Stimulated activated naive CD8-positive, alpha-beta T cell treated with anti-CD3 and anti-CD28 coated beads, Interleukin-15, amount 100 ng/mL, for 72 hours (primary cell): ENCODE measurements at regions not wholly inside any gene's neighbourhood (a gene's known extent, or its start where the extent isn't known, plus 50 kb on each side); places are given as distances from the start of the nearest gene placed in this dataset.

Experiments used
- ATAC-seq: fragments of 150-1000 bp; cut with Tn5 transposase; 2 replicates; pipeline ENCODE4 v1.10.0; 2021; ENCODE audit warnings: mild to moderate bottlenecking, moderate library complexity
- DNase-seq, 2 donors: peaks; one replicate each; pipeline ENCODE4 v3.0.0; 2021 to 2022
- H3K27ac Mint-ChIP-seq, 2 donors: one replicate each; pipeline ENCODE4 v1.8.0; 2022; ENCODE audit warnings: mild to moderate bottlenecking in 2 of 2, mixed read lengths in 2 of 2, moderate library complexity in 2 of 2
- H3K27me3 Mint-ChIP-seq: one replicate; pipeline ENCODE4 v1.8.0; 2022; ENCODE audit warnings: mixed read lengths
- H3K4me1 Mint-ChIP-seq: one replicate; pipeline ENCODE4 v1.8.0; 2022; ENCODE audit warnings: mild to moderate bottlenecking, mixed read lengths
- H3K4me3 Mint-ChIP-seq, 2 donors: one replicate each; pipeline ENCODE4 v1.8.0; 2022; ENCODE audit warnings: mild to moderate bottlenecking in 2 of 2, mixed read lengths in 2 of 2, moderate library complexity in 1 of 2
- H3K9me3 Mint-ChIP-seq, 2 donors: one replicate each; pipeline ENCODE4 v1.8.0; 2022; ENCODE audit warnings: mixed read lengths in 2 of 2

DNA sequence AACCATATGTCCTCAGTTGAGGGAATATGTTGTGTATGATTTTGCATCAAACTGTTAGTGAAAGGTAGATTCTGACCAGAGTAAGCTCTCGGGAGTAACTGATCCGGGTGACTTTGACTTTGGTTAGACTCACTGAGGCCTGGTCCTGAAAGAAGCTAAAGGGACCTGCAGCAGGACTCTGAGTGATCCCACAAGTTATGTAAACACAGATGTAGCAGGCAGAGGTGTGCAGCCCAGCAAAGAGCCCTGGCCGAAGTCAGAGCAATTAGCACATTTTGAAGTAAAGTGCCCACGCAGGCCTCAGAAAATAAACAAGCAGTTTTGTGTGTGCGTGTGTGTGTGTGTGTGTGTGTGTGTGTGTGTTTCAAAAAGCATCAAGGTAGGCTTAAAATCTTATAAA, 245.6 kb upstream of the FERD3L start:
- Mint-ChIP-seq H3K27ac (no peak overlapping the region), H3K9me3 (peaks cover 7 to 8% of the 10 kb centered on the region in 2 donors), H3K4me3 (no peak overlapping the region), H3K4me1 (no peaks in the 10 kb centered on the region), H3K27me3 (no peaks in the 10 kb centered on the region)
- DNase-seq (no peak), ATAC-seq (no peak)

- ATAC-seq (no peak), DNase-seq (no peak)
- H3K9me3 Mint-ChIP-seq: no peaks in the 10 kb centered on the region
- H3K4me1 Mint-ChIP-seq: no peaks in the 10 kb centered on the region
- H3K27ac Mint-ChIP-seq: no peak overlapping the region
- H3K4me3 Mint-ChIP-seq: no peak overlapping the region
- no peaks in the 10 kb centered on the region for H3K27me3 Mint-ChIP-seq
These were observed 236.1 kb upstream of the FERD3L start for GRCh38 chr7:19381321-19381720.

- Mint-ChIP-seq H3K27ac (no peak overlapping the region), H3K4me1 (no peaks in the 10 kb centered on the region), H3K4me3 (no peak overlapping the region), H3K9me3 (no peaks in the 10 kb centered on the region), H3K27me3 (no peaks in the 10 kb centered on the region)
- no peak for ATAC-seq
- DNase-seq: no peak
These were observed 233.1 kb upstream of the FERD3L start for GRCh38 chr7:19378345-19378714.

DNA sequence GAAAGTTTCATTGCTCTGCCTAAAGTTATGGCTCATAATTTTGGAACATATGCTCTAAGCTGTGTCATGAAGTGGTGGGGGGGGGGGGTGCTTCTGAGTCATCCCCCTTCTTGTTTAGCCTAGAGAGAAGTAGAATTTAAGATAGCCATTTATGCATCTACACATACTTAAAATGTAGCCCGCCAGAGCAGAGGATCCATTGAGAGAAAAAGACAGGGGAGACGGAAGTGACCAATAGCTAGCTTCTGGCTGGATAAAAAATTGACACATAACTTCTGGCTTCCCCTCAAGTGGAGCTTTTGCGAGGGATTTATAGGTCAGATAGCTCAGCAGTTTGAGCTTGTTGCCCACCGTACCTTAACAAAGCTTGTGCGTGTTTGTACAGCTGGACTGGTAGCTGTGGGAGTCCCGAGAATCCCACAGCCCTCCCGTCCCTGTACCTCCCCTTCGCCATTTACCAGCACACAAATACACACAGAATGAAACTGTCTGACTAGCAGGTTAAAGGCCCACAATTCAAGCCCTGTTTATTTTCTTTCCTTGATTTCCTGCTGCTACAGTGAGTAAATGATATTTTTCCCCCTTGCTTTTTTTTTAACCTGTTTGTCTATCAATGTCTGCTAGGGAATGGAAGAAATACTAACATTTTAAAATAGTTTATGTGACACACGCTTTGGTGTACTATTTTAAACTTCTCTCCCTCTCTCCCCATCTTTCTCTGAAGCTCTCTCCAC, 232.6 kb upstream of the FERD3L start:
- no peak for ATAC-seq
- no peaks in the 10 kb centered on the region for H3K9me3 Mint-ChIP-seq
- no peaks in the 10 kb centered on the region for H3K27me3 Mint-ChIP-seq
- H3K4me3 Mint-ChIP-seq: no peak overlapping the region
- H3K4me1 Mint-ChIP-seq: no peaks in the 10 kb centered on the region
- no peak for DNase-seq
- no peak overlapping the region for H3K27ac Mint-ChIP-seq

DNA sequence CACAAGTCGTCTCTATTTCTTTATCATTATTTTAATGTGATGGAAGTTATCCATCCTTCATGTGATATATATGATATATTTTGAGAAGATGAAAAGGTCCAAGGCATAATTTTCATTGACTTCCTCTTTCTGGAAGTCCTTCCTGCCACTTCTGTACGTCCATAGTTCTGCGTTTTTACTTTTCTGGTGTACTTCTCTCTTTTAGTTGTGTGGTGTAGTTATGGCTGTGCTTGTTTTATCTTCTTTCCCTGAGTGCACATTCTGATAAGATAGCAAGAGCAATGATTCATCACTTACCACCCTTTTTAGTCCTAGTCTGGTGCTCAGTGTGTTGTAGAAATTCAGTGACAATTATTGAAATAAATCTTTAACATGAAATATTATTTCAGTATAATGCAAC, 231.3 kb upstream of the FERD3L start:
- no peaks in the 10 kb centered on the region for H3K4me1 Mint-ChIP-seq
- no peak overlapping the region for H3K27ac Mint-ChIP-seq
- H3K27me3 Mint-ChIP-seq: no peaks in the 10 kb centered on the region
- no peak overlapping the region for H3K4me3 Mint-ChIP-seq
- DNase-seq: no peak
- no peak for ATAC-seq
- H3K9me3 Mint-ChIP-seq: no peaks in the 10 kb centered on the region

GRCh38 chr7:19375976-19376375, 230.8 kb upstream of the FERD3L start:
- DNase-seq (no peak), ATAC-seq (no peak)
- Mint-ChIP-seq H3K4me3 (no peak overlapping the region), H3K27ac (no peak overlapping the region), H3K4me1 (no peaks in the 10 kb centered on the region), H3K27me3 (no peaks in the 10 kb centered on the region), H3K9me3 (no peaks in the 10 kb centered on the region)

GRCh38 chr7:19373334-19373733, 228.1 kb upstream of the FERD3L start:
- Mint-ChIP-seq H3K27ac (no peak overlapping the region), H3K9me3 (no peaks in the 10 kb centered on the region), H3K4me3 (no peak overlapping the region), H3K4me1 (no peaks in the 10 kb centered on the region), H3K27me3 (no peaks in the 10 kb centered on the region)
- DNase-seq: no peak
- no peak for ATAC-seq

DNA sequence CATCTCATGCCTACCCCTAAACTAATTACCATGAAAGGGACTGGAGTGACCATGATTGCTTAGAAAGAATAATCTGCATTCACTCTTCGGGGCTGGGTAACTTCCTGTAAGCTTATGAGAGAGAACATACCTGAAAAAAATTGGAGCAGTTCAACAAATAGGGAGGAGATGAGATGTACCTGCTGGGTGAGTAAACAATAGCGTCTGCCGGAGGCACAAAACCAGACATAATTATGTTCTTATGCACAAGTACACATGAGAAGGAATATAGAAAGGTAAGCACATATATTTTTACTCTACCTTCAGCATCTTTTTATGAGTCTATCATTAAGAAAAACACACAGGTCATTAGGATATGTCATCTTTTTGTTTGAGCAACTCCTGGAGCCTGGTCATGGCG, 224.6 kb upstream of the FERD3L start:
- Mint-ChIP-seq H3K4me3 (no peak overlapping the region), H3K27ac (no peak overlapping the region), H3K9me3 (no peaks in the 10 kb centered on the region), H3K27me3 (no peaks in the 10 kb centered on the region), H3K4me1 (no peaks in the 10 kb centered on the region)
- ATAC-seq (no peak), DNase-seq (no peak)

DNA sequence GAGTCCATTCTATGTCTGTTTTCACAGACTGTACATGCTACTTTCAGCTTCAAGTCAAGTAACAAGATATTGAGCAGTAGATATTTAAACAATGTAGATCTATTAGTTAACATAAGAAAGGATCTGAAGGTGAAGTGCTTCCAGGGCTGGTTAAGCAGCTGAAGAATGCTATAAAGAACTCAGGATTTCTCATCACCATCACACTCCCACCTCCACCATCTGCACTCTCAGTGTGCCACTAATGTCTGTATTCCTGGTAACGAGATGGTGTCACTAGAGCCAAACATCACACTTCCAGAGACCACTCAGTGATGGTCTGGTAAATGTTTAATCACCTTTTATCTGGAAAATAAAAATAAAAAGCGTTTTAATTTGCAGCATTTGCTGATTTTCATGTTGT, 224.0 kb upstream of the FERD3L start:
- no peaks in the 10 kb centered on the region for H3K27me3 Mint-ChIP-seq
- H3K4me1 Mint-ChIP-seq: no peaks in the 10 kb centered on the region

DNA sequence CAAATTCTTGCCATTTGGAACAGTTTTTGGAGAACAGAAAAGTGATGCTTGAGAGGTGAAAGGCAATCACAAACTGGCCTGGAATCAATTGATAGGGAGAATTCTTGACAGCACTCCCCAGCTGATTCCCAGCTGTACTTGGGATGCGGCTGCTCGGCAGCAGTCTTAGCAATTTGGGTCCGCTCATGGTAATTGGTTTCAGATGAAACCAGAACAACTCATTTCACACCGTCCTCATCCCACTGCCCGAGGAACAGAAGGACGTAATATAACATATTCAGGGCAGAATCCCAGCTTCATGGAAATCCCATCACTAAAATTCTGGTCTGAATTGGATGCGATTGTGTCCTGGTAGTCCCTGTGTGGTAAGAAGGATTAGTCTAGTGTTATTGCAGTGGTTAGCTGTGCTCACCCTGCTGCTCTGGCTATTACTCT, 223.3 kb upstream of the FERD3L start:
- no peak for ATAC-seq
- Mint-ChIP-seq H3K4me1 (no peaks in the 10 kb centered on the region), H3K27me3 (no peaks in the 10 kb centered on the region), H3K4me3 (no peak overlapping the region), H3K9me3 (no peaks in the 10 kb centered on the region), H3K27ac (no peak overlapping the region)
- no peak for DNase-seq

More for the DNA sequence above, 224.0 kb upstream of the FERD3L start:
- DNase-seq (no peak), ATAC-seq (no peak)
- Mint-ChIP-seq H3K9me3 (no peaks in the 10 kb centered on the region), H3K27ac (no peak overlapping the region), H3K4me3 (no peak overlapping the region)

DNA sequence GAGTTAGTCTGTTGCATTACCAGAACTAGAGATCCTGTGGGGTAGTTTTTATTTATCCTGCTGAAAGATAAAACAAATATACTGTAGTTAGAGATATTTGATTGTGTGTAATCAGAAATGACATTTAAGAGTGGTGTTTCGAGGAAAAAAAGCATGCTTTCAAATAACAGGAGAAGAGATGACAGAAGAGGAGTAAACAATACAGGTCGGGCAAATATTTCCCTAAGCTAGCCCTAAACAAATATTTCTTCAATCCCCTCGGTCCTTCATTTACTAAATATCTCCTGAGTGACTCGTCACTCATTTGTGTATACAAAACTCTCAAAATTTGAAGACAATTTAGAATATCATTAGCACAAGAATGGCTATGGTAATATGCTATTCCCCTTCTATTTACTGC, 219.7 kb upstream of the FERD3L start:
- Mint-ChIP-seq H3K27me3 (no peaks in the 10 kb centered on the region), H3K9me3 (no peaks in the 10 kb centered on the region), H3K27ac (no peak overlapping the region), H3K4me3 (no peak overlapping the region), H3K4me1 (no peaks in the 10 kb centered on the region)
- no peak for ATAC-seq
- no peak for DNase-seq

DNA sequence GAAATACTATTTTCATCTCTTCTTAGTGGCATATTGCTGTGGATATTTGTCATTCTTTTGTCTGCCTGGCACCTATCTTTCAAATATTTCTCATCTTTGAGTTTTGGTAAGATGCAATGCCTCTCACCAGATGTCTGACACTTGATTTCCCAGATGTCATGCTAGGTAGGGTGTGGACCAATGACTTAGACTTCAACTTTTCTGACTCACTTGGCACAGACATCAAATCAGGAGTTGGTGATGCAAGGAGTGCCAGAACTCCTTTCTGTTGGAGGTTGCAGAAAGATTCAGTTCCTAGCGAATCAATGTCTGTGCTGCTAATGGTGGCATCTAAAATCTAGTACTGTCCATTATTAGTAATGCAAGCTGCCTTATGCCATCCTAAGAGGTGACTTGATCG, 216.9 kb upstream of the FERD3L start:
- Mint-ChIP-seq H3K27me3 (no peaks in the 10 kb centered on the region), H3K4me3 (no peak overlapping the region), H3K4me1 (no peaks in the 10 kb centered on the region), H3K9me3 (no peaks in the 10 kb centered on the region), H3K27ac (no peak overlapping the region)
- no peak for ATAC-seq
- no peak for DNase-seq

GRCh38 chr7:19353180-19353579, 208.0 kb upstream of the FERD3L start:
- ATAC-seq (no peak), DNase-seq (no peak)
- Mint-ChIP-seq H3K4me1 (no peaks in the 10 kb centered on the region), H3K27me3 (no peaks in the 10 kb centered on the region), H3K27ac (no peak overlapping the region), H3K9me3 (peaks cover 0 to 4% of the 10 kb centered on the region in 2 donors), H3K4me3 (no peak overlapping the region)

GRCh38 chr7:19352305-19352695, 207.1 kb upstream of the FERD3L start:
- H3K9me3 Mint-ChIP-seq: peaks cover 0 to 4% of the 10 kb centered on the region in 2 donors
- H3K4me3 Mint-ChIP-seq: no peak overlapping the region
- H3K27me3 Mint-ChIP-seq: no peaks in the 10 kb centered on the region

GRCh38 chr7:19351341-19352304, 206.4 kb upstream of the FERD3L start:
- ATAC-seq (no peak), DNase-seq (no peak)
- peaks cover 0 to 4% of the 10 kb centered on the region in 2 donors for H3K9me3 Mint-ChIP-seq
- H3K4me3 Mint-ChIP-seq: no peak overlapping the region
- no peaks in the 10 kb centered on the region for H3K4me1 Mint-ChIP-seq
- H3K27ac Mint-ChIP-seq: no peak overlapping the region
- H3K27me3 Mint-ChIP-seq: no peaks in the 10 kb centered on the region

More at GRCh38 chr7:19352305-19352695, 207.1 kb upstream of the FERD3L start:
- Mint-ChIP-seq H3K27ac (no peak overlapping the region), H3K4me1 (no peaks in the 10 kb centered on the region)
- ATAC-seq: no peak
- DNase-seq: no peak

DNA sequence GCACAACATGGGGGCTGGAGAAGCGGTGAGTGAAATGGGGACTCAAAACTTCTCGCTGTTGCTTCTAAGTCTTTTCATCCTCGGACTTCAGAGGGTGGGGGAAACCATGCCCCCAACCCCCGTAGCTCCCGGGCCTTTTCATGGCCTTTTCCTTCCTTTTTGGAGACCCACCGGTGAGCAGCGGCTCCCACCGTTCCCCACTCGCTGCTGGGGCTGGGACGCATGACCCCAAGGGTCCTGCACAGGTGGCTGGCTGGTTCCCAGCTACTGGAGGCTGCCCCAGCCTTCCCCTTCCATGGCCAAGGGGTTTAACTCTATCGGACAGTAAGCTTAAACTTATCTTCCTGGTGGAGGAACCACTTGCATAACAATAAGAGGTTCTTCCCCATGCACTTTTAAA, 194.3 kb upstream of the FERD3L start:
- Mint-ChIP-seq H3K9me3 (no peaks in the 10 kb centered on the region), H3K4me3 (no peak overlapping the region), H3K27me3 (no peaks in the 10 kb centered on the region), H3K27ac (no peak overlapping the region), H3K4me1 (no peaks in the 10 kb centered on the region)
- ATAC-seq (no peak), DNase-seq (no peak)
